ENCODE measurements at regions not wholly inside any gene's neighbourhood (a gene's known extent, or its start where the extent isn't known, plus 50 kb on each side); places are given as distances from the start of the nearest gene placed in this dataset.

GRCh38 chr3:124256156-124256555, 264.2 kb upstream of the ROPN1 start:
- TF ChIP-seq, protein P1, sequence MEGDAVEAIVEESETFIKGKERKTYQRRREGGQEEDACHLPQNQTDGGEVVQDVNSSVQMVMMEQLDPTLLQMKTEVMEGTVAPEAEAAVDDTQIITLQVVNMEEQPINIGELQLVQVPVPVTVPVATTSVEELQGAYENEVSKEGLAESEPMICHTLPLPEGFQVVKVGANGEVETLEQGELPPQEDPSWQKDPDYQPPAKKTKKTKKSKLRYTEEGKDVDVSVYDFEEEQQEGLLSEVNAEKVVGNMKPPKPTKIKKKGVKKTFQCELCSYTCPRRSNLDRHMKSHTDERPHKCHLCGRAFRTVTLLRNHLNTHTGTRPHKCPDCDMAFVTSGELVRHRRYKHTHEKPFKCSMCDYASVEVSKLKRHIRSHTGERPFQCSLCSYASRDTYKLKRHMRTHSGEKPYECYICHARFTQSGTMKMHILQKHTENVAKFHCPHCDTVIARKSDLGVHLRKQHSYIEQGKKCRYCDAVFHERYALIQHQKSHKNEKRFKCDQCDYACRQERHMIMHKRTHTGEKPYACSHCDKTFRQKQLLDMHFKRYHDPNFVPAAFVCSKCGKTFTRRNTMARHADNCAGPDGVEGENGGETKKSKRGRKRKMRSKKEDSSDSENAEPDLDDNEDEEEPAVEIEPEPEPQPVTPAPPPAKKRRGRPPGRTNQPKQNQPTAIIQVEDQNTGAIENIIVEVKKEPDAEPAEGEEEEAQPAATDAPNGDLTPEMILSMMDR (IDR thresholded peaks at IDR 0.05; ENCODE audit: insufficient read depth, low read length, poor library complexity, severe bottlenecking) = no peak
- no peak for TF ChIP-seq EZH2phosphoT487 (conservative IDR thresholded peaks at IDR 0.05; ENCODE audit: low read length)

Measured in SU-DHL-6 (cell line).